Osteoblast (primary cell): ENCODE measurements at regions not wholly inside any gene's neighbourhood (a gene's known extent, or its start where the extent isn't known, plus 50 kb on each side); places are given as distances from the start of the nearest gene placed in this dataset.

Experiments used
- DNase-seq: peaks from one replicate; pipeline ENCODE4 v3.0.0; 2011; ENCODE audit warnings: low spot score, mixed read lengths; ENCODE audit not compliant: insufficient read length; ENCODE audit errors: missing footprints
- H2AFZ ChIP-seq: 2 replicates; pipeline ENCODE4 v1.6.0; 2011; ENCODE audit warnings: mild to moderate bottlenecking, low read length
- H3K27ac ChIP-seq: 2 replicates; pipeline ENCODE4 v1.5.1; 2011; ENCODE audit warnings: mild to moderate bottlenecking, low read depth, low read length, moderate library complexity
- H3K27me3 ChIP-seq: 2 replicates; pipeline ENCODE4 v1.6.0; 2012; ENCODE audit warnings: mild to moderate bottlenecking, control low read depth, inconsistent platforms, low read length, moderate library complexity; ENCODE audit not compliant: insufficient read depth
- H3K36me3 ChIP-seq: 2 replicates; pipeline ENCODE4 v1.5.1; 2011; ENCODE audit warnings: mild to moderate bottlenecking, low read length, control low read depth, moderate library complexity; ENCODE audit not compliant: insufficient read depth
- H3K4me1 ChIP-seq: 2 replicates; pipeline ENCODE4 v1.5.1; 2011; ENCODE audit warnings: mild to moderate bottlenecking, low read length, control low read depth, moderate library complexity; ENCODE audit not compliant: insufficient read depth
- H3K4me2 ChIP-seq: 2 replicates; pipeline ENCODE4 v1.6.0; 2011; ENCODE audit warnings: mild to moderate bottlenecking, low read length; ENCODE audit not compliant: insufficient read depth
- H3K4me3 ChIP-seq: fragments of 200-600 bp; sonication (generic); 3 replicates; pipeline ENCODE4 v1.5.1; 2012; ENCODE audit warnings: mild to moderate bottlenecking, low read length, inconsistent platforms; ENCODE audit not compliant: insufficient read depth
- H3K79me2 ChIP-seq: 2 replicates; pipeline ENCODE4 v1.6.0; 2012; ENCODE audit warnings: mild to moderate bottlenecking, low read length, control low read depth, inconsistent platforms; ENCODE audit not compliant: insufficient read depth
- H3K9me3 ChIP-seq: 2 replicates; pipeline ENCODE4 v1.5.1; 2011; ENCODE audit warnings: low read depth, low read length, control low read depth
- H4K20me1 ChIP-seq: 2 replicates; pipeline ENCODE4 v1.6.0; 2012; ENCODE audit warnings: mild to moderate bottlenecking, low read length, control low read depth; ENCODE audit not compliant: insufficient read depth
- CTCF ChIP-seq: IDR thresholded peaks from 2 replicates; pipeline ENCODE4 v1.5.1; 2011; ENCODE audit warnings: mild to moderate bottlenecking, low read depth, low read length, moderate library complexity; ENCODE audit errors: extremely low read depth

GRCh38 chr11:24086921-24087320 is 409.9 kb upstream of the LUZP2 start:
- H3K27ac ChIP-seq, result no peak overlapping the region
- H4K20me1 ChIP-seq, result no peaks in the 10 kb centered on the region
- H3K4me1 ChIP-seq, result no peaks in the 10 kb centered on the region
- H3K4me3 ChIP-seq, result no peak overlapping the region
- no peaks in the 10 kb centered on the region for H3K79me2 ChIP-seq
- no peak overlapping the region for H3K4me2 ChIP-seq
- TF ChIP-seq CTCF, result no peak
- H3K27me3 ChIP-seq, result no peaks in the 10 kb centered on the region
- H3K9me3 ChIP-seq, result no peaks in the 10 kb centered on the region
- no peak overlapping the region for H2AFZ ChIP-seq
- no peak for DNase-seq
- no peaks in the 10 kb centered on the region for H3K36me3 ChIP-seq

GRCh38 chr11:24091594-24091993 is 405.3 kb upstream of the LUZP2 start:
- Histone ChIP-seq H2AFZ (no peak overlapping the region), H3K27me3 (no peaks in the 10 kb centered on the region), H3K4me3 (no peak overlapping the region), H3K4me1 (no peaks in the 10 kb centered on the region), H4K20me1 (no peaks in the 10 kb centered on the region), H3K79me2 (no peaks in the 10 kb centered on the region), H3K4me2 (no peak overlapping the region), H3K27ac (no peak overlapping the region), H3K9me3 (no peaks in the 10 kb centered on the region), H3K36me3 (no peaks in the 10 kb centered on the region)
- no peak for TF ChIP-seq CTCF
- no peak for DNase-seq

- H3K27me3 ChIP-seq, result no peaks in the 10 kb centered on the region
- no peak for TF ChIP-seq CTCF
- H4K20me1 ChIP-seq, result no peaks in the 10 kb centered on the region
- no peak overlapping the region for H3K27ac ChIP-seq
- no peaks in the 10 kb centered on the region for H3K4me1 ChIP-seq
- H2AFZ ChIP-seq, result no peak overlapping the region
- DNase-seq, result no peak
- no peaks in the 10 kb centered on the region for H3K9me3 ChIP-seq
- no peak overlapping the region for H3K4me2 ChIP-seq
- no peaks in the 10 kb centered on the region for H3K36me3 ChIP-seq
- no peak overlapping the region for H3K4me3 ChIP-seq
- no peaks in the 10 kb centered on the region for H3K79me2 ChIP-seq
These were observed 403.5 kb upstream of the LUZP2 start for GRCh38 chr11:24093375-24093774.

- no peak for TF ChIP-seq CTCF
- no peak overlapping the region for H3K27ac ChIP-seq
These were observed 388.2 kb upstream of the LUZP2 start for GRCh38 chr11:24108609-24109008.

More at GRCh38 chr11:24108609-24109008, 388.2 kb upstream of the LUZP2 start:
- Histone ChIP-seq H4K20me1 (no peaks in the 10 kb centered on the region), H3K79me2 (no peaks in the 10 kb centered on the region), H3K9me3 (no peaks in the 10 kb centered on the region), H3K4me3 (no peak overlapping the region), H3K27me3 (no peaks in the 10 kb centered on the region), H3K4me1 (no peaks in the 10 kb centered on the region), H3K4me2 (no peak overlapping the region), H2AFZ (no peak overlapping the region), H3K36me3 (no peaks in the 10 kb centered on the region)
- DNase-seq, result no peak
